Breast epithelium (tissue), 4 donors: ENCODE measurements at regions not wholly inside any gene's neighbourhood (a gene's known extent, or its start where the extent isn't known, plus 50 kb on each side); places are given as distances from the start of the nearest gene placed in this dataset.

Source experiments
- DNase-seq, 2 donors: peaks; one replicate each; pipeline ENCODE4 v3.0.0-alpha.2; 2019; ENCODE audit warnings: low spot score in 2 of 2
- H3K27ac ChIP-seq, 2 donors: fragments of 200-600 bp; sonication (generic) in 1 of 2; one replicate each; pipeline ENCODE4 v1.5.1; 2016 to 2019; ENCODE audit warnings: mild to moderate bottlenecking in 1 of 2
- H3K27me3 ChIP-seq, 2 donors: fragments of 200-600 bp; sonication (generic) in 1 of 2; one replicate each; pipeline versions ENCODE4 v1.5.1 to v1.6.0; 2017 to 2019; ENCODE audit warnings: control low read depth in 1 of 2, mild to moderate bottlenecking in 1 of 2
- H3K36me3 ChIP-seq: fragments of 200-600 bp; one replicate; pipeline ENCODE4 v1.5.1; 2019
- H3K4me1 ChIP-seq, 2 donors: fragments of 200-600 bp; sonication (generic); one replicate each; pipeline ENCODE4 v1.5.1; 2016 to 2019; ENCODE audit warnings: control low read depth in 1 of 2
- H3K4me3 ChIP-seq, 3 donors: fragments of 200-600 bp; sonication (generic); 1 replicate in 2 of 3; 2 replicates in 1 of 3; pipeline ENCODE4 v1.5.1; 2016 to 2019; ENCODE audit warnings: mild to moderate bottlenecking in 3 of 3, moderate library complexity in 2 of 3
- H3K9me3 ChIP-seq, 2 donors: fragments of 200-600 bp; sonication (generic) in 1 of 2; one replicate each; pipeline ENCODE4 v1.5.1; 2016 to 2019; ENCODE audit warnings: control low read depth in 1 of 2
- POLR2A ChIP-seq: fragments of 450-650 bp; IDR thresholded peaks from one replicate; pipeline ENCODE4 v1.6.1; 2016; ENCODE audit warnings: antibody characterized with exemption, mild to moderate bottlenecking, moderate library complexity
- POLR2AphosphoS5 ChIP-seq, 3 donors: sonication (generic); formaldehyde crosslinking; IDR thresholded peaks; one replicate each; pipeline ENCODE4 v1.6.1; 2017; ENCODE audit warnings: antibody characterized with exemption in 3 of 3
- intact Hi-C: fragments of 100-400 bp; cut with DNase I; formaldehyde crosslinking; loops from one replicate; pipeline ENCODE4 v1.15.1; 2023; ENCODE audit warnings: low total_unique reads
- TF ChIP-seq, protein P1 (sequence below), 3 donors: fragments of 450-650 bp; IDR thresholded peaks; one replicate each; pipeline ENCODE4 v1.5.1; 2016 to 2017; ENCODE audit warnings: antibody characterized with exemption in 3 of 3, mild to moderate bottlenecking in 3 of 3, moderate library complexity in 3 of 3

DNA sequence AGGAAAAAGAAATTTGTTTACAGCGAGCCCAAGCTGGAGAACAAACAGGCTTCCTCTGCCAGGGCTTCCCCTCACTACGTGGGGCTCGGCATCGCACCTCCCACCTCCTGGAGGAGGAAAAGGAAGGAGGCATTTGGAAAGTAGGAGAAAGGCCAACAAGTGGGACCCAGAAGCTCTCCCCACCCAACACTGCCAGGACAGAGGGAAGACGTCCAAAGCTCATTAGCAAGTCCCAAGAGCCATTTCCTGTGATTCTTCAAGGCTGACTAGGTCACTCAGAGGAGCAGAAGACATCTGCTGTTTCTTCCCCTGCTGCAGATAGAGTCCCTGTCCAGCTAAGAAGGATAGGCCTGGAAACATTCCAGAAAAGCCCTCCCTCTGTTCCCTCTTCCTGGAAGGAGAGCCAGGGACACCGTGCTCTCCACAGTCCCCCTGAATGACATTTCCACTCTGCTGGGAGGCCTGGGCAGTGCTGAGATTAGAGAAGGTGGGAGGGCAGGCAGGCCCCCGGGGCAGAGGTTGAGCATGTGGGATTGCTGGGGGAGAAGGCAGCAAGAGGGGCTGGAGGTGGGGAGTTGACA, 57.0 kb upstream of the NEURL1B start:
- H3K27ac ChIP-seq: peak overlapping the region; percentile 61 to 88
- H3K27me3 ChIP-seq: no peaks in the 10 kb centered on the region
- H3K36me3 ChIP-seq: no peaks in the 10 kb centered on the region
- H3K9me3 ChIP-seq: no peaks in the 10 kb centered on the region
- intact Hi-C loops: no loop called here
- no peak for DNase-seq
- no peak overlapping the region for H3K4me3 ChIP-seq
- no peaks in the 10 kb centered on the region for H3K4me1 ChIP-seq
- no peak for TF ChIP-seq POLR2A
- peak; percentile 21 to 82 (median 33) for TF ChIP-seq POLR2AphosphoS5 (IDR thresholded peaks at IDR 0.05)

DNA sequence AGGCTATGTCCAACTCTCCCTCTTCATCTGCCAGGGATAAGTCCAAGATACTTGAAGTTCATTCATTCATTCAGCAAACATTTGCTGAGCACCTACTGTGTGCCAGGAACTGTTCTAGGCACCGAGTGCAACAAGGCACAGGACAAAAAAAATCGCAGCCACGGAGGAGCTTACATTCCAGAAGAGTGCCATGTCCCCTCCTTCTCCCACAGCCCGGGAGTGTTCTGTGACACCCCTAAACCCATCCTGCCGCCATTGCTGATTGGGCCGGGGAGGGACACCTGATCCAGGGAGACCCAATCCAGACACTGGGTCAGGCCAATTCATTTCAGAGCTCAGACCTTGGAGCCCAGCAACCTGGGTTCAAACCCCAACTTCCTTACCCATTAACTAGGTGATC, 58.1 kb upstream of the NEURL1B start:
- DNase-seq: no peak
- no peaks in the 10 kb centered on the region for H3K27me3 ChIP-seq
- TF ChIP-seq, protein P1, sequence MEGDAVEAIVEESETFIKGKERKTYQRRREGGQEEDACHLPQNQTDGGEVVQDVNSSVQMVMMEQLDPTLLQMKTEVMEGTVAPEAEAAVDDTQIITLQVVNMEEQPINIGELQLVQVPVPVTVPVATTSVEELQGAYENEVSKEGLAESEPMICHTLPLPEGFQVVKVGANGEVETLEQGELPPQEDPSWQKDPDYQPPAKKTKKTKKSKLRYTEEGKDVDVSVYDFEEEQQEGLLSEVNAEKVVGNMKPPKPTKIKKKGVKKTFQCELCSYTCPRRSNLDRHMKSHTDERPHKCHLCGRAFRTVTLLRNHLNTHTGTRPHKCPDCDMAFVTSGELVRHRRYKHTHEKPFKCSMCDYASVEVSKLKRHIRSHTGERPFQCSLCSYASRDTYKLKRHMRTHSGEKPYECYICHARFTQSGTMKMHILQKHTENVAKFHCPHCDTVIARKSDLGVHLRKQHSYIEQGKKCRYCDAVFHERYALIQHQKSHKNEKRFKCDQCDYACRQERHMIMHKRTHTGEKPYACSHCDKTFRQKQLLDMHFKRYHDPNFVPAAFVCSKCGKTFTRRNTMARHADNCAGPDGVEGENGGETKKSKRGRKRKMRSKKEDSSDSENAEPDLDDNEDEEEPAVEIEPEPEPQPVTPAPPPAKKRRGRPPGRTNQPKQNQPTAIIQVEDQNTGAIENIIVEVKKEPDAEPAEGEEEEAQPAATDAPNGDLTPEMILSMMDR (IDR thresholded peaks at IDR 0.05): no peak
- no peaks in the 10 kb centered on the region for H3K9me3 ChIP-seq
- H3K27ac ChIP-seq: peak overlapping the region; percentile 61 to 88
- intact Hi-C loops: no loop called here
- no peaks in the 10 kb centered on the region for H3K36me3 ChIP-seq
- H3K4me3 ChIP-seq: no peak overlapping the region
- H3K4me1 ChIP-seq: no peaks in the 10 kb centered on the region

DNA sequence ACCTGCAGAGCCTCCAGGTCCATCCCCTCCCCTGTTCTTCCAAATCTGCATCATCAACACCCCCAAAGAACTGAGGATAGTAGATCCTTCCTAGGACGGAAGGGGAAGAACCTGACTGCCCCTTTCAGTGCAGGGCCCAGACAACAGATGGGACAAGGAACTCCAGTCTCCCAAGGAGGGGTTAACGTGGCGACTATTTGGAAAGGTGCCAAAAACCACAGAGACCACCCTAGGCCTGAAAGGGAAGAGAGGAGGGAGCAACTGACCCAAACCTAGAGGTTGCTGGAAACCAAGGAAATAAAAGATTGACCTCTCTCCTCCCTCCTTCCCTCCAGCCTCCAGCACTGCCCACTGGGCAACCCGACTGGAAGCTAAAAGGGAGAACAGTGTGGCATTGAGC, 59.7 kb upstream of the NEURL1B start:
- H3K36me3 ChIP-seq: no peaks in the 10 kb centered on the region
- DNase-seq: no peak
- no peak overlapping the region for H3K27ac ChIP-seq
- no peaks in the 10 kb centered on the region for H3K27me3 ChIP-seq
- no peaks in the 10 kb centered on the region for H3K4me1 ChIP-seq
- H3K4me3 ChIP-seq: no peak overlapping the region
- intact Hi-C loops: no loop called here
- no peak for TF ChIP-seq POLR2AphosphoS5 (IDR thresholded peaks at IDR 0.05)
- TF ChIP-seq, protein P1 (IDR thresholded peaks at IDR 0.05): no peak
- H3K9me3 ChIP-seq: no peaks in the 10 kb centered on the region

GRCh38 chr5:172579403-172579990, 61.6 kb upstream of the NEURL1B start:
- DNase-seq: no peak
- Histone ChIP-seq H3K36me3 (no peaks in the 10 kb centered on the region), H3K27ac (no peak overlapping the region), H3K27me3 (no peaks in the 10 kb centered on the region), H3K4me3 (no peak overlapping the region), H3K4me1 (no peaks in the 10 kb centered on the region), H3K9me3 (no peaks in the 10 kb centered on the region)
- intact Hi-C loops: no loop called here
- TF ChIP-seq, protein P1 (IDR thresholded peaks at IDR 0.05): no peak
- TF ChIP-seq POLR2A (no peak), POLR2AphosphoS5 (IDR thresholded peaks at IDR 0.05) (no peak)

GRCh38 chr5:172577267-172577909, 63.7 kb upstream of the NEURL1B start:
- intact Hi-C loops: no loop called here
- Histone ChIP-seq H3K27ac (no peak overlapping the region), H3K4me3 (no peak overlapping the region)

More at GRCh38 chr5:172577267-172577909, 63.7 kb upstream of the NEURL1B start:
- no peaks in the 10 kb centered on the region for H3K36me3 ChIP-seq
- no peaks in the 10 kb centered on the region for H3K4me1 ChIP-seq
- H3K9me3 ChIP-seq: no peaks in the 10 kb centered on the region
- TF ChIP-seq POLR2A (no peak), POLR2AphosphoS5 (IDR thresholded peaks at IDR 0.05) (no peak)
- TF ChIP-seq, protein P1 (IDR thresholded peaks at IDR 0.05): no peak
- H3K27me3 ChIP-seq: no peaks in the 10 kb centered on the region
- DNase-seq: no peak
